Left lung (tissue), 4 donors: ENCODE measurements at regions not wholly inside any gene's neighbourhood (a gene's known extent, or its start where the extent isn't known, plus 50 kb on each side); places are given as distances from the start of the nearest gene placed in this dataset.
"Not testable (repeated sequence)": the region's sequence is repeated elsewhere in the genome, so short reads cannot be mapped to it uniquely, and the experiment has no call there.

Experiments used
- ATAC-seq: fragments of 200-7000 bp; cut with Tn5 transposase; one replicate; pipeline ENCODE4 v1.9.1; 2020; ENCODE audit warnings: moderate library complexity
- DNase-seq, 4 donors: peaks; one replicate each; pipeline ENCODE4 v3.0.0-alpha.2; 2013 to 2020
- H3K27ac ChIP-seq, 2 donors: fragments of 200-600 bp; sonication (generic) in 1 of 2; one replicate each; pipeline versions ENCODE4 v1.5.0 to v1.8.0; 2020 to 2021
- H3K27me3 ChIP-seq, 2 donors: fragments of 200-600 bp; sonication (generic) in 1 of 2; one replicate each; pipeline versions ENCODE4 v1.5.0 to v1.8.0; 2020 to 2021
- H3K36me3 ChIP-seq, 2 donors: fragments of 200-600 bp; sonication (generic) in 1 of 2; one replicate each; pipeline versions ENCODE4 v1.5.0 to v1.8.0; 2020 to 2021
- H3K4me1 ChIP-seq, 2 donors: fragments of 200-600 bp; one replicate each; pipeline ENCODE4 v1.8.0; 2021
- H3K4me3 ChIP-seq, 2 donors: fragments of 200-600 bp; sonication (generic) in 1 of 2; one replicate each; pipeline versions ENCODE4 v1.5.0 to v1.8.0; 2020 to 2021; ENCODE audit warnings: mild to moderate bottlenecking in 1 of 2
- H3K9me3 ChIP-seq, 2 donors: fragments of 200-600 bp; sonication (generic) in 1 of 2; one replicate each; pipeline versions ENCODE4 v1.5.0 to v1.8.0; 2020 to 2021
- CTCF ChIP-seq, 2 donors: fragments of 200-600 bp; sonication (generic) in 1 of 2; IDR thresholded peaks; one replicate each; pipeline versions ENCODE4 v1.5.0 to v1.8.0; 2021; ENCODE audit warnings: antibody characterized with exemption in 2 of 2
- intact Hi-C, 2 donors: fragments of 100-400 bp; cut with DNase I; formaldehyde crosslinking; loops; one replicate each; pipeline versions ENCODE4 v1.11.2 to v1.14.2; 2022
- donor health status: DM: no; HTN: yes; CAD: no.
- donor health status: DM: no; HTN: no; CAD: no.

GRCh38 chr11:98365190-98365589 is 655.6 kb upstream of the CNTN5 start:
- Histone ChIP-seq H3K9me3 (peaks cover 0 to 2% of the 10 kb centered on the region in 2 donors), H3K27me3 (no peaks in the 10 kb centered on the region), H3K4me1 (no peaks in the 10 kb centered on the region), H3K4me3 (no peak overlapping the region), H3K27ac (no peak overlapping the region), H3K36me3 (no peaks in the 10 kb centered on the region)
- DNase-seq: no peak
- TF ChIP-seq CTCF (IDR thresholded peaks at IDR 0.05): no peak
- intact Hi-C loops: no loop called here
- ATAC-seq: no peak

- Histone ChIP-seq H3K4me3 (no peak overlapping the region), H3K27me3 (no peaks in the 10 kb centered on the region), H3K27ac (no peak overlapping the region), H3K9me3 (peaks cover 0 to 2% of the 10 kb centered on the region in 2 donors), H3K36me3 (no peaks in the 10 kb centered on the region), H3K4me1 (no peaks in the 10 kb centered on the region)
- intact Hi-C loops: no loop called here
- DNase-seq (no peak), ATAC-seq (no peak)
- no peak for TF ChIP-seq CTCF (IDR thresholded peaks at IDR 0.05)
These were observed 654.8 kb upstream of the CNTN5 start for GRCh38 chr11:98365941-98366340.

DNA sequence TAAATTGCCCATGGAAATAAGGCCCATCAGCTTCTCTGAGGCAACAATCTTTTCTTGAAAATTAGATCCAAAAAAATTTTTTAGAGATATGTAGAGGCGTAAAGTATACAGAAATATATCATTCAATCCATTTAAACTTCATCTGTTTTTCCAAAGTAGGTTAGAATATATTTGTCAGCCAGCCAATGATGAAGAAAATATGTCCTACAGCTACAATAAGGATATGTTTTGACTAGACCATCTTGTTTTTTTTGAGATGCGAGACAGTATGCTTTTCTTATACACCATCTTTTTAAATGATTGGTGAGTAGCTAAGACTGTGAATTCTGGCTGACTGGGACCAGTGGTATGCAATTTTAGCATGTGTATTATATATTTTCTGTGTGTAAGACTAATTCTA is 630.4 kb upstream of the CNTN5 start:
- DNase-seq (no peak), ATAC-seq (no peak)
- no peak for TF ChIP-seq CTCF (IDR thresholded peaks at IDR 0.05)
- intact Hi-C loops: no loop called here
- no peaks in the 10 kb centered on the region for H3K27me3 ChIP-seq
- no peaks in the 10 kb centered on the region for H3K36me3 ChIP-seq
- H3K4me1 ChIP-seq: no peaks in the 10 kb centered on the region
- H3K4me3 ChIP-seq: no peak overlapping the region
- H3K9me3 ChIP-seq: no peaks in the 10 kb centered on the region
- H3K27ac ChIP-seq: no peak overlapping the region

DNA sequence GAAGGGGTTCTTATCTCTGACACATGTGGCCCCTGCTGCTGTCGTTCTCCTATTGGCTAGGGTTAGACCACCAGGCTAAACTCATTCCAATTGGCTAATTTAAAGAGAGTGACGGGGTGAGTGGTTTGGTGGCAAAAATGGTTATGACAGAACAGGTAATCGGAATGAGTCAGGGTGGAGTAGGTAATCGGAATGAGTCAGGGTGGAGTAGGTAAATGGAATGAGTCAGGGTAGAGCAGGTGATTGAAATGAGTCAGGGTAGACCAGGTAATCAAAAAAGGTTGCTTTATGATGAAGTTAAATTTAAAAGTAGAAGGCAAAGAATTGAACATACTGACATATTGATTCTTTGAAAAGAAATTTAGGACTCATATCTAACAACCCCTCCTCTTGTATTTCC is 626.2 kb upstream of the CNTN5 start:
- H3K4me1 ChIP-seq, H3K4me3 ChIP-seq, H3K36me3 ChIP-seq, DNase-seq, intact Hi-C loops, ATAC-seq, H3K27ac ChIP-seq, H3K27me3 ChIP-seq, H3K9me3 ChIP-seq: not testable (repeated sequence)

DNA sequence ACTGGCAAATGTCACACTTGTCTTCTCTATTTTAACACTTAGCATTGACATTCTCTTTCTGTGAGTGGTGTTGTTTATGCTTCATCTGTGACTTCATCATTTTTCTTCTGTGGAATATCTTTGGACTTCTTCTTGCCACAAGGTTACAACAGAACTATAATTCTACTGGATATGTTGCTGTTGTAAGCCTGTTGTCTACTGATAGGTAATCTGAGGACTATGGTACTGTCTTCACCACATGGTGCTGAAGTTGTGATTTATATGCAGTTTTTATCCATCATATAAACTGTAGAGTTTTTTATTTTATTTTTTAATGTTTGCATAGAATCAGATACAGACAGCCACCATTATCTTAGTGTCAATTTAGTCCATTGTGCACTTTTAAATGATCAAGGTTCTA is 622.2 kb upstream of the CNTN5 start:
- no peaks in the 10 kb centered on the region for H3K36me3 ChIP-seq
- TF ChIP-seq CTCF (IDR thresholded peaks at IDR 0.05): no peak
- H3K27ac ChIP-seq: no peak overlapping the region
- no peak overlapping the region for H3K4me3 ChIP-seq
- no peaks in the 10 kb centered on the region for H3K4me1 ChIP-seq
- DNase-seq: no peak
- ATAC-seq: no peak
- H3K27me3 ChIP-seq: no peaks in the 10 kb centered on the region
- no peaks in the 10 kb centered on the region for H3K9me3 ChIP-seq
- intact Hi-C loops: no loop called here

DNA sequence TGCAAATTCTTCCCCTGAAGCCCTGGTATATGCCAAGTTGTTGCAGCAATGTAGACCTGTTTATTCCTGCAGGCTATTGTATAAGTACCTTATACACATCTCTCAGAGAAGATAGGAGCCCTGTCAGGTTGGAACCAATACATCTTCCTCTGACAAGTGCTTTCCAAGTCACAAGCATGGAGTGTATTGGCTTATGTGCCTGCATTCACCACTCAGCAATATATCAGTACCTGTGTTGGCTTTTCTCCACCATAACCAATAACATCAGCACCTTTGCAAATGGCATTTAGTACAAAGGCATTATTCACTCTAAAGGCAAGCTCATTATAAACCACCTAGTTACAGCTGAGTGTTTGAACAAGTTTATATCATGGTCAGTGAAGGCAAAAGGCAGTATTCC is 611.7 kb upstream of the CNTN5 start:
- H3K27ac ChIP-seq: no peak overlapping the region
- DNase-seq (no peak), ATAC-seq (no peak)
- no peak for TF ChIP-seq CTCF (IDR thresholded peaks at IDR 0.05)
- intact Hi-C loops: no loop called here
- H3K4me1 ChIP-seq: no peaks in the 10 kb centered on the region
- H3K4me3 ChIP-seq: no peak overlapping the region
- H3K27me3 ChIP-seq: no peaks in the 10 kb centered on the region
- H3K9me3 ChIP-seq: no peaks in the 10 kb centered on the region
- H3K36me3 ChIP-seq: no peaks in the 10 kb centered on the region
